Astrocyte (in vitro differentiated cells and primary cell): ENCODE measurements at regions not wholly inside any gene's neighbourhood (a gene's known extent, or its start where the extent isn't known, plus 50 kb on each side); places are given as distances from the start of the nearest gene placed in this dataset.

ENCODE experiments used
- DNase-seq: peaks from one replicate; pipeline ENCODE4 v3.0.0-alpha.2; 2010; ENCODE audit warnings: low read depth
- FAIRE-seq: peaks from 2 replicates; lab custom pipeline; 2011; peaks lifted over from hg19 to GRCh38; lab: Jason Lieb, UNC
- H2AFZ ChIP-seq: 2 replicates; pipeline ENCODE4 v1.6.0; 2012; ENCODE audit warnings: low read depth, low read length, inconsistent platforms
- H3K27ac ChIP-seq: 2 replicates; pipeline ENCODE4 v1.5.1; 2011; ENCODE audit warnings: low read depth, low read length, inconsistent platforms
- H3K27me3 ChIP-seq: 2 replicates; pipeline ENCODE4 v1.6.0; 2011; ENCODE audit warnings: low read length, inconsistent platforms; ENCODE audit not compliant: insufficient read depth
- H3K36me3 ChIP-seq: 2 replicates; pipeline ENCODE4 v1.5.1; 2011; ENCODE audit warnings: low read length, inconsistent platforms; ENCODE audit not compliant: insufficient read depth
- H3K4me1 ChIP-seq: 2 replicates; pipeline ENCODE4 v1.5.1; 2011; ENCODE audit warnings: low read length, inconsistent platforms; ENCODE audit not compliant: insufficient read depth
- H3K4me2 ChIP-seq: 2 replicates; pipeline ENCODE4 v1.6.0; 2012; ENCODE audit warnings: low read length, inconsistent platforms
- H3K4me3 ChIP-seq: 2 replicates; pipeline ENCODE4 v1.5.1; 2011; ENCODE audit warnings: low read depth, mild to moderate bottlenecking, low read length, inconsistent platforms; ENCODE audit not compliant: insufficient read depth
- H3K79me2 ChIP-seq: 2 replicates; pipeline ENCODE4 v1.6.0; 2012; ENCODE audit warnings: mild to moderate bottlenecking, low read length, inconsistent platforms; ENCODE audit not compliant: insufficient read depth
- H3K9ac ChIP-seq: 2 replicates; pipeline ENCODE4 v1.6.0; 2012; ENCODE audit warnings: mild to moderate bottlenecking, low read length, inconsistent platforms
- H3K9me3 ChIP-seq: 2 replicates; pipeline ENCODE4 v1.5.1; 2012; ENCODE audit warnings: low read depth, mild to moderate bottlenecking, low read length, inconsistent platforms; ENCODE audit not compliant: insufficient read depth
- H4K20me1 ChIP-seq: 2 replicates; pipeline ENCODE4 v1.6.0; 2012; ENCODE audit warnings: low read length, inconsistent platforms; ENCODE audit not compliant: insufficient read depth
- H3K27ac Mint-ChIP-seq: one replicate; pipeline ENCODE4 v1.8.0; 2021; ENCODE audit warnings: mild to moderate bottlenecking, mixed read lengths; ENCODE audit not compliant: unreplicated experiment
- H3K27me3 Mint-ChIP-seq: one replicate; pipeline ENCODE4 v1.8.0; 2021; ENCODE audit warnings: low read depth, mixed read lengths; ENCODE audit not compliant: unreplicated experiment
- H3K36me3 Mint-ChIP-seq: one replicate; pipeline ENCODE4 v1.8.0; 2021; ENCODE audit warnings: low read depth, mixed read lengths; ENCODE audit not compliant: unreplicated experiment
- H3K4me1 Mint-ChIP-seq: one replicate; pipeline ENCODE4 v1.8.0; 2021; ENCODE audit warnings: low read depth, mixed read lengths; ENCODE audit not compliant: unreplicated experiment
- H3K4me3 Mint-ChIP-seq: one replicate; pipeline ENCODE4 v1.8.0; 2021; ENCODE audit warnings: mild to moderate bottlenecking, moderate library complexity, mixed read lengths; ENCODE audit not compliant: unreplicated experiment
- H3K9me3 Mint-ChIP-seq: one replicate; pipeline ENCODE4 v1.8.0; 2021; ENCODE audit warnings: mild to moderate bottlenecking, mixed read lengths; ENCODE audit not compliant: unreplicated experiment
- CTCF ChIP-seq: IDR thresholded peaks from 2 replicates; pipeline ENCODE4 v1.5.1; 2011; ENCODE audit warnings: low read depth, mild to moderate bottlenecking, inconsistent platforms, low read length, moderate library complexity; ENCODE audit not compliant: insufficient read depth
- EZH2 ChIP-seq: IDR thresholded peaks from 2 replicates; pipeline ENCODE4 v1.6.1; 2012; ENCODE audit warnings: mild to moderate bottlenecking, low read length, inconsistent platforms; ENCODE audit not compliant: insufficient read depth

GRCh38 chr16:7160093-7160492 lies 172.6 kb upstream of the RBFOX1 start:
- H3K9me3 Mint-ChIP-seq: no peaks in the 10 kb centered on the region
- H3K79me2 ChIP-seq: no peaks in the 10 kb centered on the region
- H3K27me3 ChIP-seq: no peaks in the 10 kb centered on the region
- H4K20me1 ChIP-seq: no peaks in the 10 kb centered on the region
- H3K27ac Mint-ChIP-seq: no peak overlapping the region
- no peaks in the 10 kb centered on the region for H3K4me1 ChIP-seq
- no peaks in the 10 kb centered on the region for H3K36me3 Mint-ChIP-seq
- H2AFZ ChIP-seq: no peak overlapping the region
- H3K4me3 Mint-ChIP-seq: no peak overlapping the region
- H3K4me2 ChIP-seq: no peak overlapping the region
- no peak for FAIRE-seq
- no peak overlapping the region for H3K27ac ChIP-seq
- H3K4me3 ChIP-seq: no peak overlapping the region
- H3K4me1 Mint-ChIP-seq: peaks cover 10% of the 10 kb centered on the region
- H3K36me3 ChIP-seq: no peaks in the 10 kb centered on the region
- DNase-seq: no peak
- TF ChIP-seq EZH2 (no peak), CTCF (no peak)
- peaks cover 6% of the 10 kb centered on the region for H3K9me3 ChIP-seq
- H3K9ac ChIP-seq: no peak overlapping the region
- peaks cover 5% of the 10 kb centered on the region for H3K27me3 Mint-ChIP-seq

- H3K4me1 Mint-ChIP-seq: peaks cover 10% of the 10 kb centered on the region
- TF ChIP-seq EZH2 (no peak), CTCF (no peak)
- H3K27me3 Mint-ChIP-seq: peaks cover 5% of the 10 kb centered on the region
- H3K27ac ChIP-seq: no peak overlapping the region
- no peak overlapping the region for H3K27ac Mint-ChIP-seq
- no peaks in the 10 kb centered on the region for H3K36me3 ChIP-seq
- no peaks in the 10 kb centered on the region for H3K36me3 Mint-ChIP-seq
- H3K4me3 Mint-ChIP-seq: no peak overlapping the region
- H3K9me3 Mint-ChIP-seq: no peaks in the 10 kb centered on the region
- H3K4me2 ChIP-seq: no peak overlapping the region
- H3K79me2 ChIP-seq: no peaks in the 10 kb centered on the region
- no peaks in the 10 kb centered on the region for H3K27me3 ChIP-seq
- H4K20me1 ChIP-seq: no peaks in the 10 kb centered on the region
- no peak overlapping the region for H3K9ac ChIP-seq
- no peak for FAIRE-seq
- no peaks in the 10 kb centered on the region for H3K4me1 ChIP-seq
- H2AFZ ChIP-seq: no peak overlapping the region
- H3K4me3 ChIP-seq: no peak overlapping the region
- no peak for DNase-seq
- peaks cover 6% of the 10 kb centered on the region for H3K9me3 ChIP-seq
Measured at GRCh38 chr16:7158481-7158880, 174.2 kb upstream of the RBFOX1 start.

DNA sequence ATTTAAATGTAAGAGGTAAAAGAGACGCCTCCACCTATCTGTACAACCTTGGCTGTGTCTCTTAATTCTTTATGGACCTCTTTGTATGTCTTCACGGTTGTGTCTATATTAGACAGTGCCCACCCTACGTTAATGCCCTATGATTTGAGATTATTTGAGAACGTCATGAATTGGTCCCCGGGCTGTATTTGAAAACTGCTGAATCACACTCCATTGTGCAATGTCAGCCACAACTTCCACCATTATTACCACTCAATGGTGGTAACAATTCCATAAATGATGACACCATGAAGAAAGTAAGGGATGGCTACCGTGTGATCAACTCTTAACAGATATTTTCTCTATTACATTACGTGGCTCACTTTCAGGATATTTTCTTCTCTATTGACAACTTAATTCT lies 182.4 kb upstream of the RBFOX1 start:
- H3K36me3 ChIP-seq: no peaks in the 10 kb centered on the region
- Mint-ChIP-seq H3K4me3 (no peak overlapping the region), H3K4me1 (peaks cover 4% of the 10 kb centered on the region), H3K27me3 (no peaks in the 10 kb centered on the region), H3K36me3 (no peaks in the 10 kb centered on the region), H3K9me3 (peaks cover 5% of the 10 kb centered on the region), H3K27ac (no peak overlapping the region)
- H3K79me2 ChIP-seq: no peaks in the 10 kb centered on the region
- H3K27ac ChIP-seq: no peak overlapping the region
- H3K4me2 ChIP-seq: no peak overlapping the region
- peaks cover 4% of the 10 kb centered on the region for H3K9me3 ChIP-seq
- no peak overlapping the region for H2AFZ ChIP-seq
- no peak overlapping the region for H3K4me3 ChIP-seq
- TF ChIP-seq EZH2: no peak
- no peak for TF ChIP-seq CTCF
- H3K4me1 ChIP-seq: no peaks in the 10 kb centered on the region
- no peaks in the 10 kb centered on the region for H3K27me3 ChIP-seq
- DNase-seq (no peak), FAIRE-seq (no peak)
- H3K9ac ChIP-seq: no peak overlapping the region
- H4K20me1 ChIP-seq: no peaks in the 10 kb centered on the region
